Retinal pigment epithelial cell (primary cell): ENCODE measurements at regions not wholly inside any gene's neighbourhood (a gene's known extent, or its start where the extent isn't known, plus 50 kb on each side); places are given as distances from the start of the nearest gene placed in this dataset.
"Not testable (repeated sequence)": the region's sequence is repeated elsewhere in the genome, so short reads cannot be mapped to it uniquely, and the experiment has no call there.

Source experiments
- DNase-seq: peaks from one replicate; pipeline ENCODE4 v3.0.0-alpha.2; 2010; ENCODE audit warnings: low read depth
- H3K4me3 ChIP-seq: 2 replicates; pipeline ENCODE4 v1.5.1; 2011; ENCODE audit warnings: mild to moderate bottlenecking, low read length, control low read depth, moderate library complexity
- CTCF ChIP-seq: conservative IDR thresholded peaks from 2 replicates; pipeline ENCODE4 v1.5.1; 2011; ENCODE audit warnings: low read depth, low read length, control low read depth, inconsistent platforms

DNA sequence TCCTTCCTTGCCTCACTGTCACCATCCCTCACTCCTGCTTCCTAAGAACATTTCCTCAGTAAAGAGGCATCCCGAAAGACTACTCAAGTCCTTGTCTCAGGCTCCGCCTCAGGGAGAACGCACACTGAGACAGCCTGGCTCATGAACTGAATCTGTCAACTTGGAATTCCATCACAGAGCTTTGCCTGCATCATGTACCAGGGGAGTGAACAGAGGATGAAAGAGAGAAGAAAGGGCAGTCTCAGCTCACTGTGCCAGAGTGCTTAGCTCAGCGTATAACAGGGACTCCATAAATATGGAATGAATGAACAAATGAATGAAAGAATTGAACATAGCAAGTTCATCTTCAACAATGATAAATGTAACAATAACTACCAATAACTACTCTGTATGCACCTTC is 68.7 kb upstream of the SLC1A3 start:
- H3K4me3 ChIP-seq: no peak overlapping the region
- TF ChIP-seq CTCF: no peak
- no peak for DNase-seq

- TF ChIP-seq CTCF: no peak
- H3K4me3 ChIP-seq: no peak overlapping the region
- no peak for DNase-seq
Measured at GRCh38 chr5:36552651-36553393, 53.6 kb upstream of the SLC1A3 start.

- H3K4me3 ChIP-seq, DNase-seq: not testable (repeated sequence)
Measured at GRCh38 chr5:36555035-36555434, 51.4 kb upstream of the SLC1A3 start.
